ENCODE measurements at regions not wholly inside any gene's neighbourhood (a gene's known extent, or its start where the extent isn't known, plus 50 kb on each side); places are given as distances from the start of the nearest gene placed in this dataset.

GRCh38 chr4:147117431-147117830 is 171.8 kb upstream of the TTC29 start:
- DNase-seq (no peak), ATAC-seq (peak in 3 of 4 donors; percentile 54 to 71 (median 54))
- no peak overlapping the region for H3K27ac ChIP-seq

GRCh38 chr4:147118528-147118927 is 172.9 kb upstream of the TTC29 start:
- Histone ChIP-seq H3K9me3 (no peaks in the 10 kb centered on the region), H3K27me3 (no peaks in the 10 kb centered on the region), H3K27ac (no peak overlapping the region), H3K4me1 (peaks cover 0 to 6% (median 0%) of the 10 kb centered on the region in 3 donors), H3K4me3 (no peak overlapping the region), H3K36me3 (no peaks in the 10 kb centered on the region)
- no peak for FAIRE-seq
- WGBS, 2 donors = 31 to 32% methylated on average over 2 of the region's 2 CpGs
- no peak for TF ChIP-seq CTCF (IDR thresholded peaks at IDR 0.05)
- intact Hi-C loops (cut with DNase I) = no loop called here
- no peak for DNase-seq
- peak in 2 of 4 donors; percentile 39 to 74 for ATAC-seq

More at GRCh38 chr4:147117431-147117830, 171.8 kb upstream of the TTC29 start:
- Histone ChIP-seq H3K36me3 (no peaks in the 10 kb centered on the region), H3K9me3 (no peaks in the 10 kb centered on the region), H3K27me3 (no peaks in the 10 kb centered on the region), H3K4me3 (no peak overlapping the region), H3K4me1 (peaks cover 0 to 6% (median 0%) of the 10 kb centered on the region in 3 donors)
- no peak for TF ChIP-seq CTCF (IDR thresholded peaks at IDR 0.05)
- intact Hi-C loops (cut with DNase I) = no loop called here
- FAIRE-seq = no peak
- 11 to 12% methylated on average over 4 of the region's 4 CpGs for WGBS, 2 donors

- no peak for ATAC-seq
- no peak for DNase-seq
- TF ChIP-seq CTCF (IDR thresholded peaks at IDR 0.05) = no peak
- no peaks in the 10 kb centered on the region for H3K36me3 ChIP-seq
- no peak overlapping the region for H3K4me3 ChIP-seq
- intact Hi-C loops (cut with DNase I) = no loop called here
- no peak for FAIRE-seq
- no peaks in the 10 kb centered on the region for H3K9me3 ChIP-seq
- no peak overlapping the region for H3K27ac ChIP-seq
- H3K4me1 ChIP-seq = peaks cover 0 to 2% (median 0%) of the 10 kb centered on the region in 3 donors
- no peaks in the 10 kb centered on the region for H3K27me3 ChIP-seq
Observed at GRCh38 chr4:147122685-147123084, 177.0 kb upstream of the TTC29 start.

GRCh38 chr4:147123146-147123545 is 177.5 kb upstream of the TTC29 start:
- no peak for TF ChIP-seq CTCF (IDR thresholded peaks at IDR 0.05)
- ATAC-seq = no peak
- no peak overlapping the region for H3K4me3 ChIP-seq
- 22 to 30% methylated on average over 1 of the region's 1 CpG for WGBS, 2 donors
- no peaks in the 10 kb centered on the region for H3K9me3 ChIP-seq
- no peak for FAIRE-seq
- H3K36me3 ChIP-seq = no peaks in the 10 kb centered on the region
- intact Hi-C loops (cut with DNase I) = no loop called here
- DNase-seq = no peak
- H3K27me3 ChIP-seq = no peaks in the 10 kb centered on the region
- no peak overlapping the region for H3K27ac ChIP-seq
- no peaks in the 10 kb centered on the region for H3K4me1 ChIP-seq

- 77 to 86% methylated on average over 1 of the region's 1 CpG for WGBS, 2 donors
- H3K9me3 ChIP-seq = no peaks in the 10 kb centered on the region
- H3K4me1 ChIP-seq = no peaks in the 10 kb centered on the region
- no peak for FAIRE-seq
- no peak for TF ChIP-seq CTCF (IDR thresholded peaks at IDR 0.05)
- intact Hi-C loops (cut with DNase I) = no loop called here
- no peak for DNase-seq
- no peaks in the 10 kb centered on the region for H3K27me3 ChIP-seq
- H3K36me3 ChIP-seq = no peaks in the 10 kb centered on the region
- ATAC-seq = no peak
- no peak overlapping the region for H3K27ac ChIP-seq
- no peak overlapping the region for H3K4me3 ChIP-seq
Observed at GRCh38 chr4:147128787-147129186, 183.1 kb upstream of the TTC29 start.

Measured in pancreas (tissue), 10 donors.